DND-41 (cell line): ENCODE measurements at regions not wholly inside any gene's neighbourhood (a gene's known extent, or its start where the extent isn't known, plus 50 kb on each side); places are given as distances from the start of the nearest gene placed in this dataset.

Experiments used
- ATAC-seq: fragments of 200-7000 bp; cut with Tn5 transposase; 3 replicates; pipeline ENCODE4 v1.9.1; 2021; ENCODE audit warnings: low read depth; ENCODE audit not compliant: insufficient read depth
- DNase-seq: peaks from one replicate; pipeline ENCODE4 v3.0.0-alpha.2; 2020
- H2AFZ ChIP-seq: 2 replicates; pipeline ENCODE4 v1.6.0; 2012; ENCODE audit warnings: low read depth, low read length
- H3K27ac ChIP-seq: 2 replicates; pipeline ENCODE4 v1.5.1; 2012; ENCODE audit warnings: low read length, inconsistent platforms
- H3K27me3 ChIP-seq: fragments of 200-600 bp; sonication (generic); 2 replicates; pipeline ENCODE4 v1.6.0; 2012; ENCODE audit warnings: low read length, mild to moderate bottlenecking, inconsistent platforms; ENCODE audit not compliant: insufficient read depth, poor library complexity
- H3K36me3 ChIP-seq: 2 replicates; pipeline ENCODE4 v1.5.1; 2012; ENCODE audit warnings: low read length, inconsistent platforms; ENCODE audit not compliant: insufficient read depth
- H3K4me1 ChIP-seq: 2 replicates; pipeline ENCODE4 v1.5.1; 2012; ENCODE audit warnings: mild to moderate bottlenecking, low read length; ENCODE audit not compliant: insufficient read depth
- H3K4me2 ChIP-seq: 2 replicates; pipeline ENCODE4 v1.6.0; 2012; ENCODE audit warnings: mild to moderate bottlenecking, moderate library complexity, low read length, inconsistent platforms; ENCODE audit not compliant: insufficient read depth
- H3K4me3 ChIP-seq, 2 experiments: fragments of 200-600 bp in 1 of 2; shearing (Covaris generic) in 1 of 2; 2 replicates each; pipeline ENCODE4 v1.5.1; 2012 to 2016; ENCODE audit warnings: inconsistent platforms in 2 of 2, low read length in 2 of 2, mild to moderate bottlenecking in 2 of 2, low read depth in 1 of 2, moderate library complexity in 1 of 2
- H3K79me2 ChIP-seq: 2 replicates; pipeline ENCODE4 v1.6.0; 2012; ENCODE audit warnings: low read length, inconsistent platforms; ENCODE audit not compliant: insufficient read depth
- H3K9ac ChIP-seq: 2 replicates; pipeline ENCODE4 v1.6.0; 2012; ENCODE audit warnings: low read depth, mild to moderate bottlenecking, inconsistent platforms, low read length, moderate library complexity
- H3K9me3 ChIP-seq: 2 replicates; pipeline ENCODE4 v1.5.1; 2012; ENCODE audit warnings: low read length, moderate library complexity, mild to moderate bottlenecking, inconsistent platforms; ENCODE audit not compliant: insufficient read depth, severe bottlenecking
- H4K20me1 ChIP-seq: 2 replicates; pipeline ENCODE4 v1.6.0; 2012; ENCODE audit warnings: low read length; ENCODE audit not compliant: insufficient read depth
- CTCF ChIP-seq: IDR thresholded peaks from 2 replicates; pipeline ENCODE4 v1.5.1; 2012; ENCODE audit warnings: borderline replicate concordance, low read length, moderate library complexity, mild to moderate bottlenecking; ENCODE audit not compliant: poor library complexity, severe bottlenecking; ENCODE audit errors: extremely low read depth
- EZH2 ChIP-seq: IDR thresholded peaks from 3 replicates; pipeline ENCODE4 v1.6.1; 2012; ENCODE audit warnings: borderline replicate concordance, low read depth, mild to moderate bottlenecking, moderate library complexity, low read length, inconsistent platforms; ENCODE audit not compliant: severe bottlenecking

DNA sequence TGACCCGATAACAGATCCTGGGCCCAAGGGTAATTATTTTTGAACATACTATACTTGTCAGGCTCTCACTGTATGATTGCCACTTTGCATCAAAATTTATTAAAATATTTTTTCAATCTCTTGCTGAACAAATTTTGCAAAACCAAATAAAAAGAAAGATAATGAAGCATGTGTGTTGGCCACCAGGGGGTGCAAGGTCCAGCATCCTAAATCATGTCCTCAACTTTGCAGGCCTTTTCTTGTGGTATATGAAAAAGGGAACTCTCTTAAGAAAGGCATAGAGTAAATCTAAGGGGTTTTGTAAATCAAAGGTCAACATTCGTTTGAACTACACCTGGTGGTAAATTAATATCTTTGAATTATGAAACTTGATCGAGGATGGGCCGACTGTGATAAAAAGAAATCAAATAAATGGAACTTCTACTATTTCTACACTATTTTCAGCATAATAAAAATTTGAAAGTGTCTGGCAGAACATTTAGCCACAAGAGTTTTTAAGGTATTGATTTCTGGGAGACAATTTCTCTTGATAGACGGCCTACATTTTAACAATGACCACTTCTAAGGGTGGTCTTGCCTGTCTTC lies 676.5 kb downstream of the DMRTA1 start:
- no peaks in the 10 kb centered on the region for H3K27me3 ChIP-seq
- H3K4me2 ChIP-seq, result no peak overlapping the region
- H3K4me1 ChIP-seq, result no peaks in the 10 kb centered on the region
- ATAC-seq, result 0 out of 3 replicates have a peak, but pooled peaks have one; percentile 45
- TF ChIP-seq CTCF (peak; percentile 58), EZH2 (no peak)
- no peak overlapping the region for H3K27ac ChIP-seq
- H3K9ac ChIP-seq, result no peak overlapping the region
- H2AFZ ChIP-seq, result no peak overlapping the region
- no peaks in the 10 kb centered on the region for H3K9me3 ChIP-seq
- H3K4me3 ChIP-seq, result no peak overlapping the region
- DNase-seq, result peak; percentile 12
- H3K79me2 ChIP-seq, result no peaks in the 10 kb centered on the region
- H3K36me3 ChIP-seq, result no peaks in the 10 kb centered on the region
- no peaks in the 10 kb centered on the region for H4K20me1 ChIP-seq

- H3K4me3 ChIP-seq, result no peak overlapping the region
- no peaks in the 10 kb centered on the region for H3K27me3 ChIP-seq
- H3K27ac ChIP-seq, result no peak overlapping the region
- H3K79me2 ChIP-seq, result no peaks in the 10 kb centered on the region
- no peak for DNase-seq
- H4K20me1 ChIP-seq, result no peaks in the 10 kb centered on the region
- TF ChIP-seq CTCF, result no peak
- TF ChIP-seq EZH2, result no peak
- H3K4me2 ChIP-seq, result no peak overlapping the region
- ATAC-seq, result no peak
- H3K9me3 ChIP-seq, result no peaks in the 10 kb centered on the region
- no peaks in the 10 kb centered on the region for H3K4me1 ChIP-seq
- H3K9ac ChIP-seq, result no peak overlapping the region
- H2AFZ ChIP-seq, result no peak overlapping the region
- H3K36me3 ChIP-seq, result no peaks in the 10 kb centered on the region
Observed at GRCh38 chr9:23145467-23145866, 680.6 kb downstream of the ELAVL2 start.

- no peak for DNase-seq
- H2AFZ ChIP-seq, result no peak overlapping the region
- no peak for ATAC-seq
- H4K20me1 ChIP-seq, result no peaks in the 10 kb centered on the region
- TF ChIP-seq EZH2 (no peak), CTCF (peak; percentile 28)
- H3K4me3 ChIP-seq, result no peak overlapping the region
- H3K4me1 ChIP-seq, result no peaks in the 10 kb centered on the region
- no peak overlapping the region for H3K4me2 ChIP-seq
- H3K79me2 ChIP-seq, result no peaks in the 10 kb centered on the region
- no peak overlapping the region for H3K27ac ChIP-seq
- no peak overlapping the region for H3K9ac ChIP-seq
- H3K36me3 ChIP-seq, result no peaks in the 10 kb centered on the region
- no peaks in the 10 kb centered on the region for H3K9me3 ChIP-seq
- H3K27me3 ChIP-seq, result no peaks in the 10 kb centered on the region
Observed at GRCh38 chr9:23153058-23153457, 673.0 kb downstream of the ELAVL2 start.

DNA sequence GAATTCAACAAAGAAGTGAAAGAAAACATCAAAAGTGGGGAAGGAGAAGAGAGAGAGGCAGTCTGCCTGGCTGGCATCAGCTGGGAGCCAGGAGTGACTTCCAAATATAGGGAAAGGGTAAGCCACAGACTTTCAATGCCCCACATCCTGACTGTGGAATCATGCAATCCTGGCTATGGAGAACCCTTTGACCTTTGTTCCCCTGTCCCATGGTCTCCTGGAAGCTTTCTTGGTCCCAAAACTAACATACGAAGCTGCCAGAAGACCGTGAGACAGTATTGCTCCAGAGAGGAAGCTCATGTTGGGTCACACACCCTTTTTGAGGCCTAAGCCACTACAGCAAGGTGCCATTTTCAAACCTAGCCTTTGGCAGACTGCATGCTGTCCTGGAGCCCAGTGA lies 665.5 kb downstream of the ELAVL2 start:
- Histone ChIP-seq H3K4me1 (no peaks in the 10 kb centered on the region), H4K20me1 (no peaks in the 10 kb centered on the region), H3K79me2 (no peaks in the 10 kb centered on the region), H3K27ac (no peak overlapping the region), H3K27me3 (no peaks in the 10 kb centered on the region), H3K4me3 (no peak overlapping the region), H3K9me3 (no peaks in the 10 kb centered on the region), H3K36me3 (no peaks in the 10 kb centered on the region), H3K9ac (no peak overlapping the region), H3K4me2 (no peak overlapping the region), H2AFZ (no peak overlapping the region)
- no peak for DNase-seq
- TF ChIP-seq CTCF, result no peak
- TF ChIP-seq EZH2, result no peak
- no peak for ATAC-seq
